IMR-90 (cell line): ENCODE measurements at regions not wholly inside any gene's neighbourhood (a gene's known extent, or its start where the extent isn't known, plus 50 kb on each side); places are given as distances from the start of the nearest gene placed in this dataset.

Experiments
- ATAC-seq: fragments of 200-7000 bp; cut with Tn5 transposase; 2 replicates; pipeline ENCODE4 v1.9.1; 2020; ENCODE audit warnings: low read depth, mild to moderate bottlenecking, moderate library complexity
- BruUV-seq: library from RNA; stranded (reverse); fragments of 400-500 nt; replicated peaks from 2 replicates; lab custom pipeline; 2021; lab: Mats Ljungman, UMichigan
- CTCF ChIA-PET: fragments of 300-600 bp; formaldehyde crosslinking; extraction: SDS; loops from one replicate; lab custom pipeline; 2021; ENCODE audit warnings: antibody characterized with exemption; lab: Yijun Ruan, JAX
- POLR2A ChIA-PET: fragments of 300-600 bp; sonication (Branson Sonifier 250); formaldehyde crosslinking; loops from one replicate; lab custom pipeline; 2022; ENCODE audit warnings: antibody characterized with exemption; ENCODE audit not compliant: unreplicated experiment; lab: Charles Lee
- DNase-seq: peaks from one replicate; pipeline ENCODE4 v3.0.0; 2013
- H2AFZ ChIP-seq: replicated peaks from 2 replicates; pipeline ENCODE3; 2013; ENCODE audit warnings: low read length, mild to moderate bottlenecking; ENCODE audit not compliant: poor library complexity
- H2AK5ac ChIP-seq: 2 replicates; pipeline ENCODE4 v1.6.1; 2013; ENCODE audit warnings: low read depth, low read length, inconsistent platforms
- H2AK9ac ChIP-seq: replicated peaks from 2 replicates; pipeline ENCODE3; 2013; ENCODE audit warnings: mild to moderate bottlenecking, low read depth, low read length, moderate library complexity; ENCODE audit not compliant: poor library complexity
- H2BK120ac ChIP-seq: 2 replicates; pipeline ENCODE4 v1.6.1; 2013; ENCODE audit warnings: low read depth, low read length, inconsistent platforms
- H2BK15ac ChIP-seq: 3 replicates; pipeline ENCODE4 v1.6.1; 2013; ENCODE audit warnings: low read depth, low read length, inconsistent platforms
- H2BK20ac ChIP-seq: 2 replicates; pipeline ENCODE4 v1.6.1; 2013; ENCODE audit warnings: low read depth, mild to moderate bottlenecking, inconsistent platforms, low read length, moderate library complexity
- H2BK5ac ChIP-seq: 2 replicates; pipeline ENCODE4 v1.6.1; 2013; ENCODE audit warnings: mild to moderate bottlenecking, low read depth, low read length, inconsistent platforms; ENCODE audit not compliant: poor library complexity, severe bottlenecking
- H3K14ac ChIP-seq: replicated peaks from 2 replicates; pipeline ENCODE4 v1.6.1; 2013; ENCODE audit warnings: low read depth, low read length, inconsistent platforms
- H3K18ac ChIP-seq: 2 replicates; pipeline ENCODE4 v1.6.1; 2013; ENCODE audit warnings: low read depth, low read length, control low read depth
- H3K23ac ChIP-seq: 2 replicates; pipeline ENCODE4 v1.6.1; 2013; ENCODE audit warnings: low read depth, low read length, inconsistent platforms
- H3K27ac ChIP-seq: 2 replicates; pipeline ENCODE4 v1.5.1; 2013; ENCODE audit warnings: mild to moderate bottlenecking, control low read depth, low read length; ENCODE audit not compliant: insufficient read depth
- H3K27me3 ChIP-seq: 2 replicates; pipeline ENCODE4 v1.6.1; 2013; ENCODE audit warnings: low read length; ENCODE audit not compliant: control insufficient read depth, insufficient read depth
- H3K36me3 ChIP-seq: 2 replicates; pipeline ENCODE4 v1.6.1; 2013; ENCODE audit warnings: low read length, mixed read lengths; ENCODE audit not compliant: control insufficient read depth, insufficient read depth
- H3K4ac ChIP-seq: 2 replicates; pipeline ENCODE4 v1.6.1; 2013; ENCODE audit warnings: low read depth, low read length, inconsistent platforms
- H3K4me1 ChIP-seq: 2 replicates; pipeline ENCODE4 v1.6.1; 2013; ENCODE audit warnings: low read length, mixed read lengths; ENCODE audit not compliant: control insufficient read depth, insufficient read depth
- H3K4me2 ChIP-seq: 2 replicates; pipeline ENCODE4 v1.6.1; 2013; ENCODE audit warnings: low read depth, mild to moderate bottlenecking, control low read depth, low read length, moderate library complexity
- H3K4me3 ChIP-seq: 2 replicates; pipeline ENCODE4 v1.5.1; 2013; ENCODE audit warnings: low read depth, mild to moderate bottlenecking, control low read depth, low read length, moderate library complexity; ENCODE audit not compliant: insufficient read depth
- H3K56ac ChIP-seq: 2 replicates; pipeline ENCODE4 v1.6.1; 2013; ENCODE audit warnings: low read length, inconsistent platforms; ENCODE audit not compliant: insufficient read depth; ENCODE audit errors: extremely low read depth
- H3K79me1 ChIP-seq, 2 experiments: 2 replicates each; pipeline ENCODE4 v1.6.1; 2013; ENCODE audit warnings: low read length in 2 of 2, inconsistent platforms in 1 of 2, low read depth in 1 of 2
- H3K9ac ChIP-seq: 2 replicates; pipeline ENCODE4 v1.6.1; 2013; ENCODE audit warnings: low read depth, low read length, control low read depth
- H3K9me1 ChIP-seq: 2 replicates; pipeline ENCODE4 v1.6.1; 2013; ENCODE audit warnings: low read length, inconsistent platforms; ENCODE audit not compliant: insufficient read depth
- H3K9me3 ChIP-seq: 2 replicates; pipeline ENCODE4 v1.6.1; 2013; ENCODE audit warnings: low read length; ENCODE audit not compliant: control insufficient read depth, insufficient read depth
- H4K20me1 ChIP-seq: 2 replicates; pipeline ENCODE4 v1.6.1; 2013; ENCODE audit warnings: low read length, inconsistent platforms; ENCODE audit not compliant: insufficient read depth
- H4K5ac ChIP-seq: 2 replicates; pipeline ENCODE4 v1.6.1; 2013; ENCODE audit warnings: mild to moderate bottlenecking, low read depth, low read length, control low read depth
- H4K8ac ChIP-seq, 2 experiments: 2 replicates each; pipeline ENCODE4 v1.6.1; 2013; ENCODE audit warnings: low read depth in 2 of 2, low read length in 2 of 2, control low read depth in 1 of 2, inconsistent platforms in 1 of 2
- H4K91ac ChIP-seq: 2 replicates; pipeline ENCODE4 v1.6.1; 2013; ENCODE audit warnings: low read depth, low read length, inconsistent platforms; ENCODE audit not compliant: insufficient read depth
- FOS ChIP-seq: fragments of 150-350 bp; IDR thresholded peaks from 2 replicates; pipeline ENCODE4 v1.6.1; 2016; ENCODE audit warnings: low read depth, low read length
- MAFK ChIP-seq: IDR thresholded peaks from 2 replicates; pipeline ENCODE4 v1.6.1; 2012; ENCODE audit warnings: low read depth, low read length, improper control_type of control experiment
- MAZ ChIP-seq: IDR thresholded peaks from 2 replicates; pipeline ENCODE4 v1.6.1; 2012; ENCODE audit warnings: low read depth, mild to moderate bottlenecking, low read length, improper control_type of control experiment, moderate library complexity, borderline replicate concordance
- MXI1 ChIP-seq: IDR thresholded peaks from 2 replicates; pipeline ENCODE4 v1.6.1; 2012; ENCODE audit warnings: low read depth, mild to moderate bottlenecking, low read length, moderate library complexity, borderline replicate concordance
- NFE2L2 ChIP-seq: fragments of 150-350 bp; IDR thresholded peaks from 2 replicates; pipeline ENCODE4 v1.6.1; 2016; ENCODE audit warnings: low read depth, mild to moderate bottlenecking, low read length
- POLR2A ChIP-seq: IDR thresholded peaks from 2 replicates; pipeline ENCODE4 v1.6.1; 2012; ENCODE audit warnings: mild to moderate bottlenecking, low read depth, low read length
- SMC3 ChIP-seq: fragments of 150-350 bp; IDR thresholded peaks from 2 replicates; pipeline ENCODE4 v1.6.1; 2016; ENCODE audit warnings: low read depth, mild to moderate bottlenecking, antibody characterized with exemption, low read length, moderate library complexity
- USF2 ChIP-seq: fragments of 150-350 bp; IDR thresholded peaks from 2 replicates; pipeline ENCODE4 v1.6.1; 2017; ENCODE audit warnings: mild to moderate bottlenecking, antibody characterized with exemption, low read length, low read depth
- WGBS, 2 experiments: methylation state at CpG; one replicate each; pipeline versions ENCODE4 v1.1.5 to v1.1.7; 2013; ENCODE audit warnings: missing lambda C conversion rate in 2 of 2; ENCODE audit not compliant: insufficient read length in 1 of 2; ENCODE audit errors: extremely low coverage in 2 of 2; 5-methylcytosine and 5-hydroxymethylcytosine counted together
- dilution Hi-C: fragments of 300-500 bp; cut with HindIII; formaldehyde crosslinking; loops from one replicate; pipeline ENCODE4 v1.14.3; 2018; ENCODE audit warnings: low sequenced_read_pairs; ENCODE audit not compliant: unreplicated experiment
- in situ Hi-C: fragments of 300-500 bp; cut with MboI; formaldehyde crosslinking; loops from 3 replicates; pipeline ENCODE4 v1.14.3; 2019; ENCODE audit warnings: low sequenced_read_pairs, inconsistent platforms, mixed read lengths
- intact Hi-C: fragments of 100-400 bp; cut with micrococcal nuclease; formaldehyde crosslinking; loops from 2 replicates; pipeline ENCODE4 v1.10.0; 2022

DNA sequence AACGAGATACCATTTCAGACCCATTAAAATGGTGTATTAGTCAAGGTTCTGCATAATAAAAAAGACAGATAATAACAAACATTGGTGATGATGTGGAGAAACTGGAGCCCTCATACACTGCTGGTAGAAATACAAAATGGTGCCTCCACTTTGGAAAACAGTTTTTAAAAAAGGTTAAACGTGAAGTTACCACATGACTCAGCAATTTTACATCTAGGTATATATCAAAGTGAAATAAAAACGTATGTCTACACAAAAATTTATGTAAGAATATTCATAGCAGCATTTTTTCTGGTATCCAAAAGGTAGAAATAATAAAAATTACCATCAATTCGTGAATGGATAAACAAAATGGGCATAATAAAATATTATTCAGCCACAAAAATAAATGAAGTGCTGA lies 519.8 kb downstream of the TLE4 start:
- Histone ChIP-seq H3K4me2 (no peak overlapping the region), H3K79me1 (no peaks in the 10 kb centered on the region), H3K18ac (no peak overlapping the region), H3K9me3 (no peaks in the 10 kb centered on the region), H2BK120ac (no peak overlapping the region), H4K5ac (no peak overlapping the region), H3K9ac (no peak overlapping the region), H2BK15ac (no peak overlapping the region), H3K14ac (no peak overlapping the region), H4K8ac (no peak overlapping the region), H3K27me3 (0 out of 2 replicates have a peak, but pooled peaks cover 2% of the 10 kb centered on the region), H3K56ac (no peak overlapping the region), H2AK9ac (no peak overlapping the region), H2BK20ac (no peak overlapping the region), H2AK5ac (no peak overlapping the region), H2AFZ (no peak overlapping the region), H3K36me3 (no peaks in the 10 kb centered on the region), H3K4me1 (no peaks in the 10 kb centered on the region), H3K4me3 (no peak overlapping the region), H2BK5ac (no peak overlapping the region), H4K91ac (no peak overlapping the region), H3K23ac (no peak overlapping the region), H4K20me1 (no peaks in the 10 kb centered on the region), H3K9me1 (no peaks in the 10 kb centered on the region), H3K4ac (no peak overlapping the region), H3K27ac (no peak overlapping the region)
- DNase-seq (no peak), ATAC-seq (no peak)
- intact Hi-C loops (no loop called here), in situ Hi-C loops (no loop called here), dilution Hi-C loops (no loop called here)
- no CpG with 5 or more reads among the region's 4 CpGs for WGBS, 2 experiments
- CTCF ChIA-PET: no interaction called here
- TF ChIP-seq FOS (no peak), MAFK (peak; percentile 89), NFE2L2 (peak; percentile 93), MAZ (no peak), SMC3 (no peak), MXI1 (no peak), USF2 (no peak), POLR2A (no peak)
- POLR2A ChIA-PET: no interaction called here
- no TSS peak for BruUV-seq
